Ascending aorta (tissue), 2 donors: ENCODE measurements at regions not wholly inside any gene's neighbourhood (a gene's known extent, or its start where the extent isn't known, plus 50 kb on each side); places are given as distances from the start of the nearest gene placed in this dataset.

ENCODE experiments used
- DNase-seq, 2 donors: peaks; one replicate each; pipeline ENCODE4 v3.0.0-alpha.2; 2019; ENCODE audit warnings: low spot score in 2 of 2
- H3K27ac ChIP-seq, 2 donors: fragments of 200-600 bp; sonication (generic); one replicate each; pipeline ENCODE4 v1.5.1; 2016 to 2017; ENCODE audit warnings: mild to moderate bottlenecking in 1 of 2
- H3K27me3 ChIP-seq: fragments of 200-600 bp; sonication (generic); one replicate; pipeline ENCODE4 v1.5.1; 2017
- H3K36me3 ChIP-seq, 2 donors: fragments of 200-600 bp; sonication (generic); one replicate each; pipeline ENCODE4 v1.5.1; 2016
- H3K4me1 ChIP-seq, 2 donors: fragments of 200-600 bp; sonication (generic); one replicate each; pipeline ENCODE4 v1.5.1; 2016 to 2017; ENCODE audit warnings: mild to moderate bottlenecking in 1 of 2
- H3K4me3 ChIP-seq, 2 donors: fragments of 200-600 bp; sonication (generic); one replicate each; pipeline ENCODE4 v1.5.1; 2016 to 2017; ENCODE audit warnings: mild to moderate bottlenecking in 1 of 2
- H3K9me3 ChIP-seq, 2 donors: fragments of 200-600 bp; sonication (generic); one replicate each; pipeline ENCODE4 v1.5.1; 2016
- intact Hi-C: fragments of 100-400 bp; cut with DNase I; formaldehyde crosslinking; loops from one replicate; pipeline ENCODE4 v1.15.1; 2023
- TF ChIP-seq, protein P1 (sequence below), 3 experiments: fragments of 200-600 bp in 2 of 3; fragments of 450-650 bp in 1 of 3; sonication (generic) in 2 of 3; IDR thresholded peaks; one replicate each; pipeline ENCODE4 v1.5.1; 2016 to 2019; ENCODE audit warnings: antibody characterized with exemption in 3 of 3, mild to moderate bottlenecking in 1 of 3, moderate library complexity in 1 of 3

- Histone ChIP-seq H3K4me3 (no peak overlapping the region), H3K9me3 (no peaks in the 10 kb centered on the region), H3K4me1 (no peaks in the 10 kb centered on the region), H3K36me3 (no peaks in the 10 kb centered on the region), H3K27ac (no peak overlapping the region), H3K27me3 (no peaks in the 10 kb centered on the region)
- DNase-seq: no peak
- intact Hi-C loops: no loop called here
- TF ChIP-seq, protein P1, sequence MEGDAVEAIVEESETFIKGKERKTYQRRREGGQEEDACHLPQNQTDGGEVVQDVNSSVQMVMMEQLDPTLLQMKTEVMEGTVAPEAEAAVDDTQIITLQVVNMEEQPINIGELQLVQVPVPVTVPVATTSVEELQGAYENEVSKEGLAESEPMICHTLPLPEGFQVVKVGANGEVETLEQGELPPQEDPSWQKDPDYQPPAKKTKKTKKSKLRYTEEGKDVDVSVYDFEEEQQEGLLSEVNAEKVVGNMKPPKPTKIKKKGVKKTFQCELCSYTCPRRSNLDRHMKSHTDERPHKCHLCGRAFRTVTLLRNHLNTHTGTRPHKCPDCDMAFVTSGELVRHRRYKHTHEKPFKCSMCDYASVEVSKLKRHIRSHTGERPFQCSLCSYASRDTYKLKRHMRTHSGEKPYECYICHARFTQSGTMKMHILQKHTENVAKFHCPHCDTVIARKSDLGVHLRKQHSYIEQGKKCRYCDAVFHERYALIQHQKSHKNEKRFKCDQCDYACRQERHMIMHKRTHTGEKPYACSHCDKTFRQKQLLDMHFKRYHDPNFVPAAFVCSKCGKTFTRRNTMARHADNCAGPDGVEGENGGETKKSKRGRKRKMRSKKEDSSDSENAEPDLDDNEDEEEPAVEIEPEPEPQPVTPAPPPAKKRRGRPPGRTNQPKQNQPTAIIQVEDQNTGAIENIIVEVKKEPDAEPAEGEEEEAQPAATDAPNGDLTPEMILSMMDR (IDR thresholded peaks at IDR 0.05): no peak
Observed at GRCh38 chr10:81472927-81473470, 402.0 kb upstream of the NRG3 start.

- no peaks in the 10 kb centered on the region for H3K27me3 ChIP-seq
- intact Hi-C loops: no loop called here
- no peaks in the 10 kb centered on the region for H3K4me1 ChIP-seq
- DNase-seq: no peak
- H3K27ac ChIP-seq: no peak overlapping the region
- H3K4me3 ChIP-seq: no peak overlapping the region
- no peaks in the 10 kb centered on the region for H3K36me3 ChIP-seq
- TF ChIP-seq, protein P1 (IDR thresholded peaks at IDR 0.05): no peak
- H3K9me3 ChIP-seq: no peaks in the 10 kb centered on the region
Observed at GRCh38 chr10:81473755-81474154, 401.2 kb upstream of the NRG3 start.

GRCh38 chr10:81479316-81479715 lies 395.7 kb upstream of the NRG3 start:
- H3K36me3 ChIP-seq: no peaks in the 10 kb centered on the region
- no peaks in the 10 kb centered on the region for H3K9me3 ChIP-seq
- H3K4me1 ChIP-seq: no peaks in the 10 kb centered on the region
- no peaks in the 10 kb centered on the region for H3K27me3 ChIP-seq
- DNase-seq: no peak
- H3K4me3 ChIP-seq: no peak overlapping the region
- intact Hi-C loops: no loop called here
- H3K27ac ChIP-seq: no peak overlapping the region
- TF ChIP-seq, protein P1 (IDR thresholded peaks at IDR 0.05): no peak

GRCh38 chr10:81496626-81497025 lies 378.4 kb upstream of the NRG3 start:
- intact Hi-C loops: no loop called here
- DNase-seq: no peak
- Histone ChIP-seq H3K27me3 (no peaks in the 10 kb centered on the region), H3K9me3 (no peaks in the 10 kb centered on the region), H3K36me3 (no peaks in the 10 kb centered on the region), H3K4me1 (no peaks in the 10 kb centered on the region), H3K4me3 (no peak overlapping the region), H3K27ac (no peak overlapping the region)
- TF ChIP-seq, protein P1 (IDR thresholded peaks at IDR 0.05): no peak

- DNase-seq: no peak
- no peaks in the 10 kb centered on the region for H3K4me1 ChIP-seq
- H3K9me3 ChIP-seq: no peaks in the 10 kb centered on the region
- no peak overlapping the region for H3K27ac ChIP-seq
- H3K4me3 ChIP-seq: no peak overlapping the region
- no peaks in the 10 kb centered on the region for H3K27me3 ChIP-seq
- TF ChIP-seq, protein P1 (IDR thresholded peaks at IDR 0.05): no peak
- H3K36me3 ChIP-seq: no peaks in the 10 kb centered on the region
- intact Hi-C loops: no loop called here
Observed at GRCh38 chr10:81498011-81498551, 376.9 kb upstream of the NRG3 start.
